Large intestine (tissue), 3 donors: ENCODE measurements at regions not wholly inside any gene's neighbourhood (a gene's known extent, or its start where the extent isn't known, plus 50 kb on each side); places are given as distances from the start of the nearest gene placed in this dataset.

ENCODE experiments used
- DNase-seq, 2 donors: peaks; one replicate each; pipeline versions ENCODE4 v3.0.0 to v3.0.0-alpha.2; 2013
- H3K27ac ChIP-seq: one replicate; pipeline ENCODE4 v1.5.1; 2013; ENCODE audit warnings: low read length
- H3K27me3 ChIP-seq: 2 replicates; pipeline ENCODE4 v1.6.1; 2013; ENCODE audit warnings: low read length; ENCODE audit not compliant: control insufficient read depth, insufficient read depth
- H3K36me3 ChIP-seq: 2 replicates; pipeline ENCODE4 v1.6.1; 2013; ENCODE audit warnings: low read length; ENCODE audit not compliant: control insufficient read depth, insufficient read depth
- H3K4me1 ChIP-seq: one replicate; pipeline ENCODE4 v1.6.1; 2013; ENCODE audit warnings: low read length; ENCODE audit not compliant: control insufficient read depth, insufficient read depth
- H3K4me3 ChIP-seq: one replicate; pipeline ENCODE4 v1.5.1; 2013; ENCODE audit warnings: low read length
- H3K9me3 ChIP-seq: one replicate; pipeline ENCODE4 v1.6.1; 2013; ENCODE audit warnings: mild to moderate bottlenecking, low read depth, low read length, moderate library complexity; ENCODE audit not compliant: control insufficient read depth
- WGBS: methylation state at CpG from one replicate; pipeline ENCODE4 v1.1.5; 2013; ENCODE audit warnings: low lambda C conversion rate; ENCODE audit not compliant: insufficient coverage; 5-methylcytosine and 5-hydroxymethylcytosine counted together

GRCh38 chr22:27641049-27641795 is 160.3 kb downstream of the MN1 start:
- peaks cover 5% of the 10 kb centered on the region for H3K4me1 ChIP-seq
- WGBS = 94% methylated on average over 3 of the region's 8 CpGs
- H3K4me3 ChIP-seq = no peak overlapping the region
- no peaks in the 10 kb centered on the region for H3K36me3 ChIP-seq
- H3K27me3 ChIP-seq = no peaks in the 10 kb centered on the region
- peak in 1 of 2 donors; percentile 46 for DNase-seq
- peaks cover 3% of the 10 kb centered on the region for H3K9me3 ChIP-seq
- no peak overlapping the region for H3K27ac ChIP-seq

GRCh38 chr22:27642104-27642800 is 159.3 kb downstream of the MN1 start:
- H3K4me1 ChIP-seq = peaks cover 5% of the 10 kb centered on the region
- no peaks in the 10 kb centered on the region for H3K36me3 ChIP-seq
- H3K27ac ChIP-seq = no peak overlapping the region
- peaks cover 3% of the 10 kb centered on the region for H3K9me3 ChIP-seq
- H3K27me3 ChIP-seq = no peaks in the 10 kb centered on the region
- no peak for DNase-seq
- WGBS = no CpG with 5 or more reads among the region's 28 CpGs
- no peak overlapping the region for H3K4me3 ChIP-seq

- H3K9me3 ChIP-seq = peaks cover 3% of the 10 kb centered on the region
- 100% methylated on average over 2 of the region's 13 CpGs for WGBS
- H3K4me1 ChIP-seq = peaks cover 7% of the 10 kb centered on the region
- H3K27ac ChIP-seq = no peak overlapping the region
- H3K27me3 ChIP-seq = no peaks in the 10 kb centered on the region
- no peaks in the 10 kb centered on the region for H3K36me3 ChIP-seq
- DNase-seq = no peak
- no peak overlapping the region for H3K4me3 ChIP-seq
Measured at GRCh38 chr22:27643907-27644306, 157.6 kb downstream of the MN1 start.

- Histone ChIP-seq H3K27me3 (no peaks in the 10 kb centered on the region), H3K36me3 (no peaks in the 10 kb centered on the region), H3K9me3 (peaks cover 3% of the 10 kb centered on the region), H3K4me3 (no peak overlapping the region), H3K4me1 (peaks cover 7% of the 10 kb centered on the region), H3K27ac (no peak overlapping the region)
- no CpG with 5 or more reads among the region's 7 CpGs for WGBS
- no peak for DNase-seq
Measured at GRCh38 chr22:27644566-27644965, 157.0 kb downstream of the MN1 start.

GRCh38 chr22:27647540-27647939 is 154.0 kb downstream of the MN1 start:
- H3K27me3 ChIP-seq = no peaks in the 10 kb centered on the region
- DNase-seq = peak in 1 of 2 donors; percentile 55
- no peaks in the 10 kb centered on the region for H3K9me3 ChIP-seq
- no peaks in the 10 kb centered on the region for H3K36me3 ChIP-seq
- no peak overlapping the region for H3K27ac ChIP-seq
- WGBS = no CpG with 5 or more reads among the region's 3 CpGs
- no peak overlapping the region for H3K4me3 ChIP-seq
- H3K4me1 ChIP-seq = peaks cover 2% of the 10 kb centered on the region

GRCh38 chr22:27648074-27648473 is 153.5 kb downstream of the MN1 start:
- no peaks in the 10 kb centered on the region for H3K36me3 ChIP-seq
- no peak overlapping the region for H3K4me3 ChIP-seq
- no peaks in the 10 kb centered on the region for H3K27me3 ChIP-seq
- DNase-seq = no peak
- no CpG with 5 or more reads among the region's 3 CpGs for WGBS
- H3K9me3 ChIP-seq = no peaks in the 10 kb centered on the region
- no peak overlapping the region for H3K27ac ChIP-seq
- H3K4me1 ChIP-seq = peaks cover 2% of the 10 kb centered on the region

- H3K9me3 ChIP-seq = no peaks in the 10 kb centered on the region
- H3K36me3 ChIP-seq = no peaks in the 10 kb centered on the region
- WGBS = 100% methylated on average over 2 of the region's 2 CpGs
- H3K4me1 ChIP-seq = peaks cover 2% of the 10 kb centered on the region
- no peak overlapping the region for H3K4me3 ChIP-seq
- no peaks in the 10 kb centered on the region for H3K27me3 ChIP-seq
- no peak for DNase-seq
- no peak overlapping the region for H3K27ac ChIP-seq
Measured at GRCh38 chr22:27648853-27649252, 152.7 kb downstream of the MN1 start.

GRCh38 chr22:27650572-27650971 is 151.0 kb downstream of the MN1 start:
- Histone ChIP-seq H3K27ac (no peak overlapping the region), H3K36me3 (no peaks in the 10 kb centered on the region), H3K27me3 (no peaks in the 10 kb centered on the region), H3K4me1 (peaks cover 11% of the 10 kb centered on the region), H3K4me3 (no peak overlapping the region), H3K9me3 (no peaks in the 10 kb centered on the region)
- no peak for DNase-seq
- WGBS = no CpG with 5 or more reads among the region's 10 CpGs

GRCh38 chr22:27650985-27651384 is 150.6 kb downstream of the MN1 start:
- Histone ChIP-seq H3K36me3 (no peaks in the 10 kb centered on the region), H3K4me1 (peaks cover 11% of the 10 kb centered on the region), H3K27me3 (no peaks in the 10 kb centered on the region), H3K27ac (no peak overlapping the region), H3K4me3 (no peak overlapping the region), H3K9me3 (no peaks in the 10 kb centered on the region)
- DNase-seq = no peak
- whole genome bisulfite sequencing = 100% methylated on average over 1 of the region's 3 CpGs

- Histone ChIP-seq H3K4me1 (peaks cover 11% of the 10 kb centered on the region), H3K4me3 (no peak overlapping the region), H3K9me3 (no peaks in the 10 kb centered on the region), H3K36me3 (no peaks in the 10 kb centered on the region), H3K27ac (no peak overlapping the region), H3K27me3 (no peaks in the 10 kb centered on the region)
- no CpG with 5 or more reads among the region's 5 CpGs for WGBS
- no peak for DNase-seq
Measured at GRCh38 chr22:27651486-27651885, 150.1 kb downstream of the MN1 start.
